ENCODE measurements at regions not wholly inside any gene's neighbourhood (a gene's known extent, or its start where the extent isn't known, plus 50 kb on each side); places are given as distances from the start of the nearest gene placed in this dataset.
A peak's percentile ranks its signal among the peaks of the same experiment; 100 is the strongest.

GRCh38 chr13:27861165-27861564, 58.6 kb upstream of the PDX1 start:
- H3K36me3 ChIP-seq: no peaks in the 10 kb centered on the region
- ATAC-seq: no peak
- WGBS, 2 donors (ENCODE audit: low coverage in 1 of 2): 29 to 52% methylated on average over 4 of the region's 5 CpGs
- TF ChIP-seq POLR2AphosphoS5 (IDR thresholded peaks at IDR 0.05) (no peak), EP300 (IDR thresholded peaks at IDR 0.05) (no peak), CTCF (IDR thresholded peaks at IDR 0.05) (no peak), POLR2A (IDR thresholded peaks at IDR 0.05) (no peak)
- H3K27me3 ChIP-seq: peaks cover 87% of the 10 kb centered on the region
- no peak overlapping the region for H3K4me3 ChIP-seq
- no peaks in the 10 kb centered on the region for H3K4me1 ChIP-seq
- H3K27ac ChIP-seq: no peak overlapping the region
- no peaks in the 10 kb centered on the region for H3K9me3 ChIP-seq

DNA sequence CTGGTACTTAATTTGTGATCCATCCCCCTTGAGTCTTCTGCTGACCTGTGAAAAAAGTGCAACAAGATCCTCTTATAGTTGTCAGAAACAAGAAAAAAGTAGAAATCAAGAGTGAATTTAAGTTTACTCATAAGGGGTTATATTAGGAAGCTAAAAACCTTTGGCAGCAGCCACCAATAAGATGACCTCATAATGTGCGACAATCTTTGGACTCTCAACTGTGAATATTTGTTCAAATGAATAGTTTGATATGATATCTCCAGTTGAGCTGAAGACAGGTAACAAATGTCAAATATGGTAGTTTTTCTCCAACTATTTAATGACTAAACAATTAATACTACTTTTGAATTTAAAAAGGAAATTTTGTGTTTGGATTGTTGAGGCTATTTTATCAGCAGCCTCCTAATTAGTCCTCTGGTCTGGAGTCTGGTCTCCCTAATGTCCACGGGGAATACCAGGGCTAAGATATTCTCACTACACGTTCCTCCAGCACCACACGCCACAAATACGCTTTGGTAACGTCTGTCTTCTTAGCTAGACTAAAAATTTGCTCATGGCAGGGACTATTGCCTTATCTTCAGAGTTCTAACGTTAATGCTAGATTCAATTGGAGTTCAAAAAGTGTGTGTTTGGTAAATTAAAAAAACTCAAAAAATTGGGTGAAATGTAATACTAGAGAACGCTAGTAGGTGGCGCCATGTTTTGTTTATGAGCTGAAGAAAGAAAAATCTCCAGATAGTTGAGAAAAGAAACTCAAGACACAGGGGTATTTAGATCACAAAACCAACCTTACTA, 51.0 kb upstream of the PDX1 start:
- no peak for ATAC-seq
- H3K27me3 ChIP-seq: peaks cover 45% of the 10 kb centered on the region
- no peaks in the 10 kb centered on the region for H3K9me3 ChIP-seq
- H3K4me3 ChIP-seq: no peak overlapping the region
- H3K27ac ChIP-seq: no peak overlapping the region
- H3K4me1 ChIP-seq: no peaks in the 10 kb centered on the region
- H3K36me3 ChIP-seq: no peaks in the 10 kb centered on the region
- WGBS, 2 donors (ENCODE audit: low coverage in 1 of 2): 17 to 22% methylated on average over 9 of the region's 9 CpGs
- TF ChIP-seq POLR2A (IDR thresholded peaks at IDR 0.05) (no peak), EP300 (IDR thresholded peaks at IDR 0.05) (no peak), CTCF (IDR thresholded peaks at IDR 0.05) (peak in 2 of 4 experiments; percentile 5 to 6), POLR2AphosphoS5 (IDR thresholded peaks at IDR 0.05) (no peak)

DNA sequence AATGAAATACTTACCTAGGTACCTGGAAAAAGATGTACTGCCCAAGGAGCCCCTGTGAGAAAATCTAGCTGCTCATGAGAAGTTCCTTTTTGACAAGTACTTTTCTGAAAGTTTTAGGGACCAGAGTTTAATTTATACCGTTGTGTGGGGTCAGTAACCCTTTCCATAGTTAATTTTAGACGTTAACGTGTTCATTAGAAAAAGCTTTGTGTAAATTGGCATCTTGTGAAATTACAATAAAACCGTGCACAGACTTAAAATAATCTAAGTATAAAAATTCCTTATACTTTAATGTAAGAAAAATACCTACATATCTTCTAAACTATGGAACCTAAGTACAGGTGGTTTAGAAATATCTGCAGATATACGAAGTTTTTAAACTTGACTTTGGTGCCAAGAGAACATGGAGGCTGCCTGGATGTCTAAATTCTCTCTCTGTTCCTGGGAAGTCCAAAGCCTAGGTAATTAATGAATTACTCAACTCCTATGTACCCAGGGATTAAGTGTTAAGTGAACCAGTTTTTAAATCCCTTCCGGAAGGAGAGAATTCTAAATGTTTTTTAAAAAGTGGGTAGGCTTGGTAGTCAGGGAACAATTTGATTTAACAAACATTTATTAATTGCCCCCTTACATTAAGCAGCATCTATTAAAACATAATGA, 50.2 kb upstream of the PDX1 start:
- WGBS, 2 donors (ENCODE audit: low coverage in 1 of 2): 40 to 45% methylated on average over 6 of the region's 6 CpGs
- no peaks in the 10 kb centered on the region for H3K4me1 ChIP-seq
- ATAC-seq: no peak
- no peak overlapping the region for H3K4me3 ChIP-seq
- TF ChIP-seq POLR2A (IDR thresholded peaks at IDR 0.05): no peak
- no peak for TF ChIP-seq EP300 (IDR thresholded peaks at IDR 0.05)
- no peak for TF ChIP-seq CTCF (IDR thresholded peaks at IDR 0.05)
- TF ChIP-seq POLR2AphosphoS5 (IDR thresholded peaks at IDR 0.05): no peak
- no peaks in the 10 kb centered on the region for H3K9me3 ChIP-seq
- H3K36me3 ChIP-seq: no peaks in the 10 kb centered on the region
- H3K27ac ChIP-seq: no peak overlapping the region
- peaks cover 39% of the 10 kb centered on the region for H3K27me3 ChIP-seq

Data from gastroesophageal sphincter (tissue), 4 donors.